Breast epithelium (tissue), 3 donors: ENCODE measurements at regions not wholly inside any gene's neighbourhood (a gene's known extent, or its start where the extent isn't known, plus 50 kb on each side); places are given as distances from the start of the nearest gene placed in this dataset.

Experiments
- POLR2A ChIP-seq: fragments of 450-650 bp; IDR thresholded peaks from one replicate; pipeline ENCODE4 v1.6.1; 2016; ENCODE audit warnings: antibody characterized with exemption, mild to moderate bottlenecking, moderate library complexity
- POLR2AphosphoS5 ChIP-seq, 3 donors: sonication (generic); formaldehyde crosslinking; IDR thresholded peaks; one replicate each; pipeline ENCODE4 v1.6.1; 2017; ENCODE audit warnings: antibody characterized with exemption in 3 of 3
- TF ChIP-seq, protein P1 (sequence below), 3 donors: fragments of 450-650 bp; IDR thresholded peaks; one replicate each; pipeline ENCODE4 v1.5.1; 2016 to 2017; ENCODE audit warnings: antibody characterized with exemption in 3 of 3, mild to moderate bottlenecking in 3 of 3, moderate library complexity in 3 of 3

GRCh38 chr21:35244514-35244913 is 195.4 kb upstream of the RUNX1 start:
- TF ChIP-seq, protein P1, sequence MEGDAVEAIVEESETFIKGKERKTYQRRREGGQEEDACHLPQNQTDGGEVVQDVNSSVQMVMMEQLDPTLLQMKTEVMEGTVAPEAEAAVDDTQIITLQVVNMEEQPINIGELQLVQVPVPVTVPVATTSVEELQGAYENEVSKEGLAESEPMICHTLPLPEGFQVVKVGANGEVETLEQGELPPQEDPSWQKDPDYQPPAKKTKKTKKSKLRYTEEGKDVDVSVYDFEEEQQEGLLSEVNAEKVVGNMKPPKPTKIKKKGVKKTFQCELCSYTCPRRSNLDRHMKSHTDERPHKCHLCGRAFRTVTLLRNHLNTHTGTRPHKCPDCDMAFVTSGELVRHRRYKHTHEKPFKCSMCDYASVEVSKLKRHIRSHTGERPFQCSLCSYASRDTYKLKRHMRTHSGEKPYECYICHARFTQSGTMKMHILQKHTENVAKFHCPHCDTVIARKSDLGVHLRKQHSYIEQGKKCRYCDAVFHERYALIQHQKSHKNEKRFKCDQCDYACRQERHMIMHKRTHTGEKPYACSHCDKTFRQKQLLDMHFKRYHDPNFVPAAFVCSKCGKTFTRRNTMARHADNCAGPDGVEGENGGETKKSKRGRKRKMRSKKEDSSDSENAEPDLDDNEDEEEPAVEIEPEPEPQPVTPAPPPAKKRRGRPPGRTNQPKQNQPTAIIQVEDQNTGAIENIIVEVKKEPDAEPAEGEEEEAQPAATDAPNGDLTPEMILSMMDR (IDR thresholded peaks at IDR 0.05), result no peak
- no peak for TF ChIP-seq POLR2A
- no peak for TF ChIP-seq POLR2AphosphoS5 (IDR thresholded peaks at IDR 0.05)
